ENCODE measurements at regions not wholly inside any gene's neighbourhood (a gene's known extent, or its start where the extent isn't known, plus 50 kb on each side); places are given as distances from the start of the nearest gene placed in this dataset.

- 100% methylated on average over 1 of the region's 1 CpG for WGBS
- Histone ChIP-seq H3K4me1 (replicated peaks) (no peaks in the 10 kb centered on the region), H3K4me3 (no peak overlapping the region), H3K27me3 (replicated peaks; ENCODE audit: insufficient read depth) (no peaks in the 10 kb centered on the region), H3K36me3 (no peaks in the 10 kb centered on the region), H3K27ac (no peak overlapping the region), H3K9me3 (no peaks in the 10 kb centered on the region)
- TF ChIP-seq CTCF (IDR thresholded peaks at IDR 0.05) (no peak), POLR2AphosphoS5 (IDR thresholded peaks at IDR 0.05) (no peak), POLR2A (IDR thresholded peaks at IDR 0.05) (no peak)
- intact Hi-C loops (cut with DNase I): no loop called here
- no peak for DNase-seq (ENCODE audit: low spot score)
Measured at GRCh38 chrX:112946227-112946626, 105.6 kb upstream of the AMOT start.

GRCh38 chrX:112945826-112946225 lies 105.2 kb upstream of the AMOT start:
- Histone ChIP-seq H3K27me3 (replicated peaks; ENCODE audit: insufficient read depth) (no peaks in the 10 kb centered on the region), H3K36me3 (no peaks in the 10 kb centered on the region), H3K9me3 (no peaks in the 10 kb centered on the region), H3K27ac (no peak overlapping the region), H3K4me3 (no peak overlapping the region), H3K4me1 (replicated peaks) (no peaks in the 10 kb centered on the region)
- intact Hi-C loops (cut with DNase I): no loop called here
- DNase-seq (ENCODE audit: low spot score): no peak
- TF ChIP-seq CTCF (IDR thresholded peaks at IDR 0.05) (no peak), POLR2AphosphoS5 (IDR thresholded peaks at IDR 0.05) (no peak), POLR2A (IDR thresholded peaks at IDR 0.05) (no peak)
- 64% methylated on average over 6 of the region's 6 CpGs for WGBS

GRCh38 chrX:112941209-112941837 lies 100.7 kb upstream of the AMOT start:
- WGBS: 59% methylated on average over 6 of the region's 6 CpGs
- Histone ChIP-seq H3K36me3 (no peaks in the 10 kb centered on the region), H3K4me3 (no peak overlapping the region), H3K27ac (no peak overlapping the region), H3K27me3 (replicated peaks; ENCODE audit: insufficient read depth) (no peaks in the 10 kb centered on the region), H3K4me1 (replicated peaks) (no peaks in the 10 kb centered on the region), H3K9me3 (no peaks in the 10 kb centered on the region)
- TF ChIP-seq CTCF (IDR thresholded peaks at IDR 0.05) (no peak), POLR2AphosphoS5 (IDR thresholded peaks at IDR 0.05) (no peak)
- intact Hi-C loops (cut with DNase I): no loop called here
- DNase-seq (ENCODE audit: low spot score): no peak

DNA sequence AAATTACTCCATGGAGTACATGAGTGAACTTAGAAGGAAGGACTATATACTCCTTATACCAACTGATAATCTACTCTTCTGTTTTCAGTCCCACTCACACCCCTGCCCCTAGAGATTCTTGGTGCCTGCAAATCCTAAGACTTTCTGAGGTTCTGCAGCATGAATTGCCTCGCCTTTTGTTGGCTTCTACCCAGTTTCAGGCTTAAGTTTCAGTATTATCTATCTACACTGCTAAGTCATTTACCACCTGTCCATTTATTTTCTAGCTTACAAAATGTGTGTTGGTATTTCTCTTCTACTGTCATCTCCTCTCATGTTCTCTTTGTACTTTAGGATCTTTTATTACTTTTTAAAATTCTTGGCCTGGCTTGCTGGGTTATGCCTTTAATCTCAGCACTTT lies 94.4 kb upstream of the AMOT start:
- no peaks in the 10 kb centered on the region for H3K27me3 ChIP-seq (replicated peaks; ENCODE audit: insufficient read depth)
- DNase-seq (ENCODE audit: low spot score): no peak
- intact Hi-C loops (cut with DNase I): no loop called here
- WGBS: 63% methylated on average over 1 of the region's 1 CpG
- no peaks in the 10 kb centered on the region for H3K36me3 ChIP-seq
- H3K4me1 ChIP-seq (replicated peaks): no peaks in the 10 kb centered on the region
- no peak overlapping the region for H3K27ac ChIP-seq
- H3K4me3 ChIP-seq: no peak overlapping the region
- TF ChIP-seq POLR2A (IDR thresholded peaks at IDR 0.05) (no peak), POLR2AphosphoS5 (IDR thresholded peaks at IDR 0.05) (no peak), CTCF (IDR thresholded peaks at IDR 0.05) (no peak)
- H3K9me3 ChIP-seq: no peaks in the 10 kb centered on the region

- Histone ChIP-seq H3K4me1 (replicated peaks) (no peaks in the 10 kb centered on the region), H3K4me3 (no peak overlapping the region), H3K36me3 (no peaks in the 10 kb centered on the region), H3K9me3 (no peaks in the 10 kb centered on the region), H3K27ac (no peak overlapping the region), H3K27me3 (replicated peaks; ENCODE audit: insufficient read depth) (no peaks in the 10 kb centered on the region)
- TF ChIP-seq POLR2A (IDR thresholded peaks at IDR 0.05) (no peak), POLR2AphosphoS5 (IDR thresholded peaks at IDR 0.05) (no peak), CTCF (IDR thresholded peaks at IDR 0.05) (no peak)
- intact Hi-C loops (cut with DNase I): no loop called here
- no peak for DNase-seq (ENCODE audit: low spot score)
- 84% methylated on average over 3 of the region's 3 CpGs for WGBS
Measured at GRCh38 chrX:112931900-112932299, 91.3 kb upstream of the AMOT start.

Measured in prostate gland (tissue), 2 donors.